ENCODE measurements at regions not wholly inside any gene's neighbourhood (a gene's known extent, or its start where the extent isn't known, plus 50 kb on each side); places are given as distances from the start of the nearest gene placed in this dataset.

DNA sequence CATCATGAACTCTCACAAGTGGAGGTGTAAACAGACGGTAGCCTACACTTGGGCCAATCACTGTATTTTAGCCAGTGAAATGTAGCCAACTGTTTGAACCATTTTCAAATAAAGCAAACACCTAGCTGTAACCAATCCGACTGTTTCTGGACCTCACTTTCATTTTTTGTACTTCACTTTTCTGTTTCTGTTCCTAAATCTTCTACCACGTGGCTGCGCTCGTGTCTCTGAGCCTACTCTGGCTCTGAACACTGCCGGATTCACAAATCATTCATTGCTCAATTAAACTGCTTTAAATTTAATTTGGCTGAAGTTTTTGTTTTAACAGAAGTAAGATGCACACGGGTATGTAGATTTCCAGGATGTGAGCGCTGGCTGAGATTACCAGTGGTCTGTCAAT, 319.1 kb downstream of the RAPGEF2 start:
- no peak for DNase-seq
- H3K27me3 ChIP-seq (replicated peaks; ENCODE audit: insufficient read depth, low read length), result no peaks in the 10 kb centered on the region
- H2AFZ ChIP-seq (ENCODE audit: low read length), result no peak overlapping the region
- H3K27ac ChIP-seq (ENCODE audit: low read length), result no peak overlapping the region
- TF ChIP-seq EZH2 (optimal IDR thresholded peaks at IDR 0.05; ENCODE audit: low read depth, low read length) (no peak), EZH2phosphoT487 (IDR thresholded peaks at IDR 0.05; ENCODE audit: low read length) (no peak)
- TF ChIP-seq, protein P1, sequence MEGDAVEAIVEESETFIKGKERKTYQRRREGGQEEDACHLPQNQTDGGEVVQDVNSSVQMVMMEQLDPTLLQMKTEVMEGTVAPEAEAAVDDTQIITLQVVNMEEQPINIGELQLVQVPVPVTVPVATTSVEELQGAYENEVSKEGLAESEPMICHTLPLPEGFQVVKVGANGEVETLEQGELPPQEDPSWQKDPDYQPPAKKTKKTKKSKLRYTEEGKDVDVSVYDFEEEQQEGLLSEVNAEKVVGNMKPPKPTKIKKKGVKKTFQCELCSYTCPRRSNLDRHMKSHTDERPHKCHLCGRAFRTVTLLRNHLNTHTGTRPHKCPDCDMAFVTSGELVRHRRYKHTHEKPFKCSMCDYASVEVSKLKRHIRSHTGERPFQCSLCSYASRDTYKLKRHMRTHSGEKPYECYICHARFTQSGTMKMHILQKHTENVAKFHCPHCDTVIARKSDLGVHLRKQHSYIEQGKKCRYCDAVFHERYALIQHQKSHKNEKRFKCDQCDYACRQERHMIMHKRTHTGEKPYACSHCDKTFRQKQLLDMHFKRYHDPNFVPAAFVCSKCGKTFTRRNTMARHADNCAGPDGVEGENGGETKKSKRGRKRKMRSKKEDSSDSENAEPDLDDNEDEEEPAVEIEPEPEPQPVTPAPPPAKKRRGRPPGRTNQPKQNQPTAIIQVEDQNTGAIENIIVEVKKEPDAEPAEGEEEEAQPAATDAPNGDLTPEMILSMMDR (IDR thresholded peaks at IDR 0.05; ENCODE audit: low read length), result no peak
- no peaks in the 10 kb centered on the region for H3K4me1 ChIP-seq (ENCODE audit: low read length)
- no peaks in the 10 kb centered on the region for H3K36me3 ChIP-seq (replicated peaks; ENCODE audit: insufficient read depth, low read length)
- H3K4me2 ChIP-seq (ENCODE audit: low read depth, low read length), result no peak overlapping the region
- no peak overlapping the region for H3K9ac ChIP-seq (ENCODE audit: low read length)
- H3K79me2 ChIP-seq (ENCODE audit: low read length), result no peaks in the 10 kb centered on the region
- no peaks in the 10 kb centered on the region for H3K9me2 ChIP-seq (replicated peaks; ENCODE audit: insufficient read depth, low read length)
- H3K4me3 ChIP-seq (ENCODE audit: low read length), result no peak overlapping the region
- H3F3A ChIP-seq (ENCODE audit: insufficient read depth, low read length), result no peaks in the 10 kb centered on the region
- no peaks in the 10 kb centered on the region for H3K9me3 ChIP-seq (replicated peaks; ENCODE audit: insufficient read depth, low read length)
- H4K20me1 ChIP-seq (ENCODE audit: insufficient read depth, low read length), result no peaks in the 10 kb centered on the region

DNA sequence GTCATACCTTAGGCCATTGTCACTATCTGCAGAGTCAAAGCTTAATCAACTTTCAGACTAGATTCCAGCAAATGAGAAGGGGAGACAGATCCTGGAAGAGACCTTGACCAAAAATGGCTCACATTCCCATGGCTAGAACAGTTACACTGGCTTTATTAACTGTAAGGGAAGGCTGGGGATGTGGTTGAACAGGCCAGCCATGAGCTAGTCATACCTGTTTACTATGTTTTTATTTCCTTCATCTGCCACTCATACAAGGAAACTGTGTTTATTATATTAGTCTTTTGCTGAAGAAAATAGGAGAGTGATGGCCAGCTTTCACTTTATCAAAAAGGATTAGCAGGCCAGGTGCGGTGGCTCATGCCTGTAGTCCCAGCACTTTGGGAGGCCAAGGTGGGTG, 319.7 kb downstream of the RAPGEF2 start:
- Histone ChIP-seq H3K9ac (ENCODE audit: low read length) (no peak overlapping the region), H3K79me2 (ENCODE audit: low read length) (no peaks in the 10 kb centered on the region), H2AFZ (ENCODE audit: low read length) (no peak overlapping the region), H3K9me3 (replicated peaks; ENCODE audit: insufficient read depth, low read length) (no peaks in the 10 kb centered on the region), H3K36me3 (replicated peaks; ENCODE audit: insufficient read depth, low read length) (no peaks in the 10 kb centered on the region), H3K4me2 (ENCODE audit: low read depth, low read length) (no peak overlapping the region), H3K27ac (ENCODE audit: low read length) (no peak overlapping the region), H3K4me1 (ENCODE audit: low read length) (no peaks in the 10 kb centered on the region), H3K9me2 (replicated peaks; ENCODE audit: insufficient read depth, low read length) (no peaks in the 10 kb centered on the region), H3F3A (ENCODE audit: insufficient read depth, low read length) (no peaks in the 10 kb centered on the region), H3K4me3 (ENCODE audit: low read length) (no peak overlapping the region), H4K20me1 (ENCODE audit: insufficient read depth, low read length) (no peaks in the 10 kb centered on the region), H3K27me3 (replicated peaks; ENCODE audit: insufficient read depth, low read length) (no peaks in the 10 kb centered on the region)
- no peak for DNase-seq
- TF ChIP-seq, protein P1 (IDR thresholded peaks at IDR 0.05; ENCODE audit: low read length), result no peak
- no peak for TF ChIP-seq EZH2 (optimal IDR thresholded peaks at IDR 0.05; ENCODE audit: low read depth, low read length)
- TF ChIP-seq EZH2phosphoT487 (IDR thresholded peaks at IDR 0.05; ENCODE audit: low read length), result no peak

DNA sequence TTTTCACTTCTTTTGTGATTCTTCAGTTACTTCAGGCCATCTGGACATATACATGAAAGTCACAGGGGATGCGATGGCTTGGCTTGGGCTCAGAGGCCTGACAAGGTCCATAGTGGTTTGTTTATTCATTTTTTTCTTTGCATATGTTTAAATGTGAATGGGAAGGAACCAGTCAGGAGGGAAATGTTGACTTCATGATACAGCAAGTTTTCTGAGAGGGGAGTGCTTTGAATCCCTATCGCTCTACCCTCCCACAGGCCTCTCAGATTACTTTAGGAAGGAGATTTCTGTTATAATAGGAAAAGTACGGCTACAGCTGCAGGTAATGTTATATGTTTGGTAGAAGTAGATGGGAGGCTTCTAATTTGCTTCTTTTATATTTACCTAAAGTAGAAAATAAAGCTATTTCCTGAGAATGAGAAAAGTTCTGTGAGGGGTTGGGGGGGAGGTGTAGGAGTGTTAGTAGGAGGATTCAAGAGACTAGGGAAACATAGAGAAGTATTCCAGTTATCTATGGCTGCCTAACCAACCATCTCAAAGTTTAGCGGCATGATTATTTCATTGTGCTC, 322.9 kb downstream of the RAPGEF2 start:
- H2AFZ ChIP-seq (ENCODE audit: low read length), result no peak overlapping the region
- no peaks in the 10 kb centered on the region for H3K36me3 ChIP-seq (replicated peaks; ENCODE audit: insufficient read depth, low read length)
- TF ChIP-seq, protein P1 (IDR thresholded peaks at IDR 0.05; ENCODE audit: low read length), result no peak
- TF ChIP-seq EZH2phosphoT487 (IDR thresholded peaks at IDR 0.05; ENCODE audit: low read length), result no peak
- TF ChIP-seq EZH2 (optimal IDR thresholded peaks at IDR 0.05; ENCODE audit: low read depth, low read length), result no peak
- no peaks in the 10 kb centered on the region for H3K27me3 ChIP-seq (replicated peaks; ENCODE audit: insufficient read depth, low read length)
- H3K9me3 ChIP-seq (replicated peaks; ENCODE audit: insufficient read depth, low read length), result no peaks in the 10 kb centered on the region
- no peak overlapping the region for H3K27ac ChIP-seq (ENCODE audit: low read length)
- no peak overlapping the region for H3K4me2 ChIP-seq (ENCODE audit: low read depth, low read length)
- H4K20me1 ChIP-seq (ENCODE audit: insufficient read depth, low read length), result no peaks in the 10 kb centered on the region
- no peaks in the 10 kb centered on the region for H3K9me2 ChIP-seq (replicated peaks; ENCODE audit: insufficient read depth, low read length)
- no peak for DNase-seq
- no peak overlapping the region for H3K9ac ChIP-seq (ENCODE audit: low read length)
- no peaks in the 10 kb centered on the region for H3K4me1 ChIP-seq (ENCODE audit: low read length)
- no peaks in the 10 kb centered on the region for H3K79me2 ChIP-seq (ENCODE audit: low read length)
- H3F3A ChIP-seq (ENCODE audit: insufficient read depth, low read length), result no peaks in the 10 kb centered on the region
- no peak overlapping the region for H3K4me3 ChIP-seq (ENCODE audit: low read length)

Data from MM.1S (cell line).